Colonic mucosa (tissue), 4 donors: ENCODE measurements at regions not wholly inside any gene's neighbourhood (a gene's known extent, or its start where the extent isn't known, plus 50 kb on each side); places are given as distances from the start of the nearest gene placed in this dataset.

Experiments
- DNase-seq: peaks from one replicate; pipeline ENCODE4 v3.0.0-alpha.2; 2020
- H3K27ac ChIP-seq: fragments of 200-600 bp; one replicate; pipeline ENCODE4 v1.8.0; 2021
- H3K27me3 ChIP-seq: fragments of 200-600 bp; one replicate; pipeline ENCODE4 v1.8.0; 2021
- H3K36me3 ChIP-seq: fragments of 200-600 bp; one replicate; pipeline ENCODE4 v1.8.0; 2021
- H3K4me1 ChIP-seq: fragments of 200-600 bp; one replicate; pipeline ENCODE4 v1.8.0; 2021; ENCODE audit warnings: mild to moderate bottlenecking
- H3K4me3 ChIP-seq: fragments of 200-600 bp; one replicate; pipeline ENCODE4 v1.8.0; 2021
- H3K9ac ChIP-seq, 2 donors: one replicate each; pipeline ENCODE4 v1.7.0; 2013; ENCODE audit warnings: control low read depth in 2 of 2, low read depth in 2 of 2, low read length in 2 of 2
- H3K9me3 ChIP-seq: fragments of 200-600 bp; one replicate; pipeline ENCODE4 v1.8.0; 2021
- intact Hi-C: fragments of 100-400 bp; cut with DNase I; formaldehyde crosslinking; loops from one replicate; pipeline ENCODE4 v1.14.1; 2022
- TF ChIP-seq, protein P1 (sequence below): fragments of 200-600 bp; IDR thresholded peaks from one replicate; pipeline ENCODE4 v1.8.0; 2022; ENCODE audit warnings: antibody characterized with exemption, mild to moderate bottlenecking
- donor health status: healthy.
- donor health status: DM: no; HTN: no; CAD: no.
- donor health status: DM: no; HTN: no; CAD: no.

GRCh38 chr12:127412866-127413265 lies 854.1 kb upstream of the TMEM132C start:
- Histone ChIP-seq H3K27me3 (no peaks in the 10 kb centered on the region), H3K4me3 (no peak overlapping the region), H3K9me3 (no peaks in the 10 kb centered on the region), H3K36me3 (no peaks in the 10 kb centered on the region), H3K9ac (no peak overlapping the region), H3K4me1 (no peaks in the 10 kb centered on the region), H3K27ac (no peak overlapping the region)
- intact Hi-C loops = no loop called here
- no peak for DNase-seq
- TF ChIP-seq, protein P1, sequence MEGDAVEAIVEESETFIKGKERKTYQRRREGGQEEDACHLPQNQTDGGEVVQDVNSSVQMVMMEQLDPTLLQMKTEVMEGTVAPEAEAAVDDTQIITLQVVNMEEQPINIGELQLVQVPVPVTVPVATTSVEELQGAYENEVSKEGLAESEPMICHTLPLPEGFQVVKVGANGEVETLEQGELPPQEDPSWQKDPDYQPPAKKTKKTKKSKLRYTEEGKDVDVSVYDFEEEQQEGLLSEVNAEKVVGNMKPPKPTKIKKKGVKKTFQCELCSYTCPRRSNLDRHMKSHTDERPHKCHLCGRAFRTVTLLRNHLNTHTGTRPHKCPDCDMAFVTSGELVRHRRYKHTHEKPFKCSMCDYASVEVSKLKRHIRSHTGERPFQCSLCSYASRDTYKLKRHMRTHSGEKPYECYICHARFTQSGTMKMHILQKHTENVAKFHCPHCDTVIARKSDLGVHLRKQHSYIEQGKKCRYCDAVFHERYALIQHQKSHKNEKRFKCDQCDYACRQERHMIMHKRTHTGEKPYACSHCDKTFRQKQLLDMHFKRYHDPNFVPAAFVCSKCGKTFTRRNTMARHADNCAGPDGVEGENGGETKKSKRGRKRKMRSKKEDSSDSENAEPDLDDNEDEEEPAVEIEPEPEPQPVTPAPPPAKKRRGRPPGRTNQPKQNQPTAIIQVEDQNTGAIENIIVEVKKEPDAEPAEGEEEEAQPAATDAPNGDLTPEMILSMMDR = no peak

GRCh38 chr12:127414186-127414585 lies 852.8 kb upstream of the TMEM132C start:
- H3K4me1 ChIP-seq = no peaks in the 10 kb centered on the region
- TF ChIP-seq, protein P1 = no peak
- no peak overlapping the region for H3K4me3 ChIP-seq
- H3K27ac ChIP-seq = no peak overlapping the region
- H3K9ac ChIP-seq = no peak overlapping the region
- intact Hi-C loops = no loop called here
- DNase-seq = no peak
- H3K27me3 ChIP-seq = no peaks in the 10 kb centered on the region
- no peaks in the 10 kb centered on the region for H3K36me3 ChIP-seq
- H3K9me3 ChIP-seq = no peaks in the 10 kb centered on the region

DNA sequence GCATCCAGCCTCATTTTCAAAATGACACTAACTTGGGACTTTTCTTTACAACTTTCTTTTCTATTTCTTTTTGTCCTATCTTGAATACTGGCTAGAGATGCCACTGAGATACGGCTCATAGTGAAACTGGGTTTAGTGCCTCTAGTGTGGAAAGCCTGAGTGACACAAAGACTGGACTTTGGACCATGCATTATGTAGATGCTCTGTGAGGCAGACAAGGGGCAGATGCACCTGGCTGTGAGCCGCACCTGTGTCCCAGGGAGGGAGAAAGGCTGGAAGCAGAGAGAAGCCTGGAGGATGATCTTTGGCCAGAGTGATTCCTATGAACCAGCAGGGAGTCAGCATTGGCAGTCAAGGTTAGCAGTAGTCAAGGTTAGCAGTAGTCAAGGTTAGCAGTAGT lies 852.3 kb upstream of the TMEM132C start:
- H3K4me1 ChIP-seq = no peaks in the 10 kb centered on the region
- no peak overlapping the region for H3K9ac ChIP-seq
- H3K36me3 ChIP-seq = no peaks in the 10 kb centered on the region
- no peak overlapping the region for H3K27ac ChIP-seq
- H3K27me3 ChIP-seq = no peaks in the 10 kb centered on the region
- no peaks in the 10 kb centered on the region for H3K9me3 ChIP-seq
- TF ChIP-seq, protein P1 = no peak
- H3K4me3 ChIP-seq = no peak overlapping the region
- intact Hi-C loops = no loop called here
- DNase-seq = no peak

DNA sequence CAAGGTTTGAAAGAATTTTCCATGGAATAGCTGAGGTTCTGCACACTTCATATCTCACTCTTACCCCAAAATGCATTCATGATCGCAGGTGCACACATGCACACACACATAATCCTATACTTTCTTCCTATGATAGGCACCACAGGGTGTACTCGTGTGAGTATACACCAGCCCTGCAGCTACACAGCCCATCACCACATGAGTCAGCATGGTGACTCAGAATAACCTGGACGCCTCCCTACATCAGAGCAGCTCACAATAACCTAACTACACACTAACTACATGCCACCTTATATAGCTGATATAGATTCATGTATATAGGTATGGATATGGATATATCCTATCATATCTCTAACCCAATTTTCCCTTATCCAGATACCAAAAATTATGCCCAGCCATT lies 850.2 kb upstream of the TMEM132C start:
- H3K27me3 ChIP-seq = no peaks in the 10 kb centered on the region
- no peaks in the 10 kb centered on the region for H3K9me3 ChIP-seq
- H3K36me3 ChIP-seq = no peaks in the 10 kb centered on the region
- TF ChIP-seq, protein P1 = no peak
- no peak for DNase-seq
- H3K4me1 ChIP-seq = no peaks in the 10 kb centered on the region
- no peak overlapping the region for H3K9ac ChIP-seq
- intact Hi-C loops = no loop called here
- no peak overlapping the region for H3K27ac ChIP-seq
- H3K4me3 ChIP-seq = no peak overlapping the region

GRCh38 chr12:127419111-127419510 lies 847.9 kb upstream of the TMEM132C start:
- Histone ChIP-seq H3K36me3 (no peaks in the 10 kb centered on the region), H3K4me1 (no peaks in the 10 kb centered on the region), H3K4me3 (no peak overlapping the region), H3K9me3 (no peaks in the 10 kb centered on the region), H3K27me3 (no peaks in the 10 kb centered on the region), H3K27ac (no peak overlapping the region), H3K9ac (no peak overlapping the region)
- intact Hi-C loops = no loop called here
- TF ChIP-seq, protein P1 = no peak
- DNase-seq = no peak

DNA sequence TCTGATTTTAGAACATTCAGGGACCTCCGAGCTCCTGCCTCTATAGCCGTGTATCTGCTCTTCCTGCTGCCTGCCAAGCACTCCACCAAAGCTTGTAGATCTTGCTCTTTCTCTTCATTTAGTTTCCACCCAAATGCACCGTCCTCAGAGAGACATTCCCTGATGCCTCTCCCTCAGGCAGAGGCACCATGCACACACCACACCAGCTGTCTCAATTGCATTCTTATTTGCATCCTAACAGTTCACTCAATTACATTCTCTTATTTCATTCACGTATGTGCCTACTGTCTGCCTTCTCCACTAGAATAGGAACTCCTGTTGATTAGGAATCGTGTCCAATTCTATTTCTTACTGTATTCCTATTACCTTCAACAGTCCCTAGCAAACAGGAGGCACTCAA lies 845.4 kb upstream of the TMEM132C start:
- Histone ChIP-seq H3K4me3 (no peak overlapping the region), H3K9ac (no peak overlapping the region), H3K27ac (no peak overlapping the region), H3K27me3 (no peaks in the 10 kb centered on the region), H3K4me1 (no peaks in the 10 kb centered on the region), H3K9me3 (no peaks in the 10 kb centered on the region), H3K36me3 (no peaks in the 10 kb centered on the region)
- intact Hi-C loops = no loop called here
- no peak for DNase-seq
- TF ChIP-seq, protein P1 = no peak
